NCI-H2227 (cell line): ENCODE measurements at regions not wholly inside any gene's neighbourhood (a gene's known extent, or its start where the extent isn't known, plus 50 kb on each side); places are given as distances from the start of the nearest gene placed in this dataset.
"Not testable (repeated sequence)": the region's sequence is repeated elsewhere in the genome, so short reads cannot be mapped to it uniquely, and the experiment has no call there.

ENCODE experiments used
- DNase-seq: peaks from one replicate; lab custom pipeline; 2025; ENCODE audit not compliant: unreplicated experiment; lab: John Stamatoyannopoulos, UW

GRCh38 chr2:180927030-180927686 lies 53.2 kb upstream of the UBE2E3 start:
- no peak for DNase-seq

DNA sequence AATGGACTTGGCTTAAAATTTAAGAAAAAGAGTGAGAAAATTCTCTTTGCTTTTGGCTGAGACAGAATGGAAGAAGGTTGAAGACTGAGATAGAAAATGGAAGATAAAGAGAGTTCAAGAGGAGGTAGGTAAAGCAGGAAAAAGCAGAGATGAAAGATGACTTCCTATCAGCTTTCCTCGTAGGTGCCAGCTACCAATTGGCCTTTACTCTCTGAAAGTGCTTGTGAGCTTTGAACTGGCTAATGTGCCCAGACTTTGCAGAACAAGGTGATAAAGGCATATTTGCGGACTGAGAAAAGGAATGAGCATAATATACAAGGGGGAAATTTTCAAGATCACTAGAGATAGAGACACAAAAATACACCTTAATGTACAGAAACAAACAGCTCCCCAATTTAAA lies 54.7 kb upstream of the UBE2E3 start:
- no peak for DNase-seq

- no peak for DNase-seq
These were observed 56.3 kb upstream of the UBE2E3 start for GRCh38 chr2:180924063-180924462.

DNA sequence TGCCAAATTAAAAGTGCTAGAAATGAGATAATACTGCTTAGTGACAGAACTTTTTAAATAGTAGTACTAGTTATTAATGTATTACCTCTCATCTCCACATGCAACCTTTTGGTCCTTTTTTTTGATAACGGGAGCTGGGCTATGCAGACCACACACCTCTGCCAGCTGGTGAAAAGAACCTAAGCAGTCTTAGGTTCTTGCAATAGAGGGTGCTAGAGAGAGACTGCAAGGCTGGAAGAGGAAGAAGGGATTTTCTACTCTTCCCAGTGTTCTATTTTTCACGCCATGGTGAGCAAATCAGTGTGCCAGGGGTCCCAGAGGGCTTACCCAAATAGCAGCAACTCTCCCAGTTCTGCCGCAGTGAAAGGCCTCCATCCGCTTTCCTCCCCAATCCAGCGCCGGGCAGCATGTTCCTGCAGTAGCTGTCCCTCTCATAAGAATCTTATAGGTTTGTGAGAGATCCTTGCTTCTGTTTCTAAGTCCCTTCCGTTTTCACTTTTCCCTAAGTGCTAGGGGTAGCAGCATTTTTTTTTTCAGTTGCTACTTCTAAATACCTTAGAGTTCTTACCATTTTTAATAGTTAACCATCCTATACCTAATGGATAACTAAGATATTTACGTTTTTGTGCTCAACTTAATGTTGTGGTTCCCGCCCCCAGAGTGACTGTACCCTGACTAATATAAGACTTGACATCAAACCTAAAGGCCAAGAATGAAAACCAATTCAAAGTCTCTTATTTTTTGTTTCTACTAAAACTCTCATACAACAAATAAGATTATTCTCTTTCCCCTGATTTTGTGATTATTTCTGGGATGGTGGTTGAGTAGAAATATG lies 69.4 kb upstream of the UBE2E3 start:
- no peak for DNase-seq

DNA sequence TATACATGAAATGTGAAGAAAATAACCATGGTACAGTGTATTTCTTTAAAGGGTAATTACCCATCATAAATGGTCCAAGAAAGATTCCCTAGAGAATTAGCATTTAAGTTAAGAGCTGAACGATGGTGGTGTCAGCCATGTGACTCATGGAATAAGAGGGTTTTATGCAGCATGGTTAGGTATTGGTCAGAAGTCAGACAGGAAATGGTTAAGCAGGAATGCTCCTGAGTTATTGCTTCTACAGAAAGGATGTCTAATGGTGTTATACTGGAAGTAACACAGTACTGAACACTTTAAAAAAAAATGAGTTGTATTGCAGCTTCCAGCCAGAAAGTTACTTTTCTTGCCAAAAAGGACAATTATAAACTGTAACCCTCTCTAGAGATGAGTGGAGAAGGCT lies 72.7 kb upstream of the UBE2E3 start:
- DNase-seq: no peak

- no peak for DNase-seq
These were observed 74.9 kb upstream of the UBE2E3 start for GRCh38 chr2:180905461-180905860.

- DNase-seq: no peak
These were observed 75.4 kb upstream of the UBE2E3 start for GRCh38 chr2:180905002-180905401.

DNA sequence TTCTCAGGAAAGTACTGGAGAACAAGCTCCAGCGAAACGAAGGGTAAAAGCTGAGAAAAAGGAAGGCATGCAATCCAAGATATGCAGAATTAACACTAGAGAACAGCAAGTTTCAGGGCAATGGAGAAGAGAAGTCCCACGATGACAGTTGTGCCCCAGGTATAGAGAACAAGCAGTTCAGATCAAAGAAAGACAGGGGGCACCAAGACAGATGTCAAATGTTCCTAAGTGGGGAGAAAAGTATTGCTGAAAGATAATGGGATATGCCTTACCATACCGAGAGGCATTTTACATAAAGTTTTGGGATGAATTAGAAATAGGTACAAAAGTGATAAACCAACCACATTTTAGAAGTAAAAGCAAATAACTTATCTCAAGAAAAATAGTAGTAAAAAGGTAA lies 79.1 kb upstream of the UBE2E3 start:
- DNase-seq: no peak

DNA sequence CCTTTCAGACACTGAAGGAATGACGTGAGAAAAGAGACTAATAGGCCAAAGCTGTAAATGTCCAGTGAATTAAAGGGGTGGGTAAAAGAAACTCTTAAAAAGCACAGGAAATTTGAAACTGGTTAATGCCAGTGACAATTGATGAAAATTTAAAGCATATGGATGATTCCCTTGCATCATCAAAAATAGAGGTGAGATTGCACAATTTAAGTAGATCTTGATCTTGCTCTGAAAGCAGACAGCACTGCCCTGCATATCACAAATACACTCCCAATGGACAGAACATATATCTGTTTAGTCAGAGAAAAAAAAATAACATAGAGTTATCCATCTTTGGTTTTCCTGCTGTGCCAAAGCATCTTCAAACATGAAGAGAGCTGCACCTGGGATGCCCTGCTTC lies 86.7 kb upstream of the UBE2E3 start:
- DNase-seq: no peak

GRCh38 chr2:180892091-180892490 lies 88.3 kb upstream of the UBE2E3 start:
- no peak for DNase-seq

- no peak for DNase-seq
These were observed 89.0 kb upstream of the UBE2E3 start for GRCh38 chr2:180891360-180891759.

DNA sequence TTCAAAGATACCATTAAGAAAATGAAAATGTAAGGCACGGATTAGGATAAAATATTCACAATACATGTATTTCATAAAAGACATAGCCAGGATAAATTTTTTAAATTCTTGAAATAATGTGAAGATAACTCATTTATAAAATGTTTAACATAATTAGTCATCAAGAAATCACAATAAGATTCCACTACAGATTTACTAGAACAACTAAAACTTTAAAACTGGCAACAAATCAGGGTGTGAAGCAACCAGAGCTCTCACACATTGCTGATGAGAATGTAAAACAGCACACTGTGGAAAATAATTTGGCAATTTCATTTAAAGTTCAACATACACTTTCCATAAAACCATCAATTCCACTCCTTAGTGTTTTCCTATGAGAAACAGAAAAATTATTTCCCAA lies 89.6 kb upstream of the UBE2E3 start:
- no peak for DNase-seq

DNA sequence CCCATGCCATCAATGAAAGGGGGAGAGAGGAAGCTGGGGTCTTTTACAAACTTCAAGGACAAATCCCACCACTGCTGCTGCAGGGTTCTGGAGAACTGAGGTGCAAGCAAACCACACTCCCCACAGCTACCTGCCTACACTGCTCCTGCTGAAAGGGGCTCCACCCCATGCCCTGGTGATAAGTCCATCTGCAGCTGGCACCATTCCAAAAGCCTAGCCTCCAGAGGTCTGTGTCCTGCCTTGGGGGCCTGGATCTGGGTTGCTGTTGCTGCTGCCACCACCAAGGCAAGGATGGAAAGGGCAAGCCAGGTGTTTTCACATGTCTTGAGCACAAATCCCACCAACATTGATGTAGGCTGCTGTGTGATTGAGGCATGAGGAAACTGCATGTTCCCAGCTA lies 97.4 kb upstream of the UBE2E3 start:
- DNase-seq: no peak

DNA sequence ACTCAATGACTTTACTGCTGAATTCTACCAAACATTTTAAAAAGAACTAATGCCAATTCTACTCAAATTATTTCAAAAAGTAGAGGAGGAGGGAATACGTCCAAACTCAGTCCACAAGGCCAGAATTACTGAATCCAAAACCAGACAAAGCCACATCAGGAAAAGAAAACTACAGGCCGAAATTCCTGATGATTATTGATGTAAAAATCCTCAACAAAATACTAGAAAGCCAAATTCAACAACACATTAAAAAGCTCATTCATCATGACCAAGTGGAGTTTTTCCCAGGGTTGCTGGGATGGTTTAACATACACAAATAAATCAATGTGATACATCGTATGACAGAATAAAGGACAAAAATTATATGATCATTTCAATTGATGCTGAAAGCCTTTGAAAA lies 103.9 kb upstream of the UBE2E3 start:
- DNase-seq: no peak

DNA sequence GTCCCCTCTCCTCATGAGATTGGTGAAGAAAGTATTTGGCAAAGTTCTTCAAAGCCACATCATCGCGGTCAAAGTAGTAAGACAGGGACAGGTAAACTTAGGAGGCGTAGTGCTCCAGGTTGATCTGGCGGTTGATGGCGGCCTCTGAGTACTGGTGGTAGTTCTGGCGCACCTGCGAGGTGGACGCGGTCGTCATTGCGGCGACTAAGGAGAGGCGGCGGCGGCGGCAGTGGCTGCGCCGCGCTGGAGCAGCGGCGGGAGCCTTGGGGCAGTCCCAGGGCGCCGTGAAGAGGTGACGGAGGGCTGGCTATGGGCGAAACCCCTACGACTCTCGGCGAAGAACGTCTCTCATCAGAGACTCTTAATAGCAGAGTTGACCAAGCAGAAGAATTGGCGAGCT lies 107.2 kb upstream of the UBE2E3 start:
- no peak for DNase-seq

DNA sequence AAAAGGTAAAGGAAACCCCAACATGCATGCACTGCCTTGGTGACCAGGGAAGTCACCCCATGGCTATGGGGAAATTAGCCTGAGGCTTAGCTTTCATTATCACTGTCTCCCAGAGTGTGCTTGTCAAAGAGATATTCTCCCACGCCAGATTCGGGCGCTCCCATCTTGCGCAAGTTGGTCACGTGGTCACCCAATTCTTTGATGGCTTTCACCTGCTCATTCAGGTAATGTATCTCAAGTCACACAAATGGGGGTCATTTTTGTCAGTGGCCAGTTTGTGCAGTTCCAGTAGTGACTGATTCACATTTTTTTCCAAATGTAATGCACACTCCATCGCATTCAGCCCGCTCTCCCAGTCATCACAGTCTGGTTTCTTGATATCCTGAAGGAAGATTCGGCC lies 107.6 kb upstream of the UBE2E3 start:
- DNase-seq: not testable (repeated sequence)

- DNase-seq: no peak
These were observed 108.2 kb upstream of the UBE2E3 start for GRCh38 chr2:180872255-180872654.

GRCh38 chr2:180871649-180872048 lies 108.8 kb upstream of the UBE2E3 start:
- no peak for DNase-seq

- DNase-seq: no peak
These were observed 130.6 kb upstream of the UBE2E3 start for GRCh38 chr2:180849851-180850250.

GRCh38 chr2:180848393-180848792 lies 132.0 kb upstream of the UBE2E3 start:
- DNase-seq: no peak

DNA sequence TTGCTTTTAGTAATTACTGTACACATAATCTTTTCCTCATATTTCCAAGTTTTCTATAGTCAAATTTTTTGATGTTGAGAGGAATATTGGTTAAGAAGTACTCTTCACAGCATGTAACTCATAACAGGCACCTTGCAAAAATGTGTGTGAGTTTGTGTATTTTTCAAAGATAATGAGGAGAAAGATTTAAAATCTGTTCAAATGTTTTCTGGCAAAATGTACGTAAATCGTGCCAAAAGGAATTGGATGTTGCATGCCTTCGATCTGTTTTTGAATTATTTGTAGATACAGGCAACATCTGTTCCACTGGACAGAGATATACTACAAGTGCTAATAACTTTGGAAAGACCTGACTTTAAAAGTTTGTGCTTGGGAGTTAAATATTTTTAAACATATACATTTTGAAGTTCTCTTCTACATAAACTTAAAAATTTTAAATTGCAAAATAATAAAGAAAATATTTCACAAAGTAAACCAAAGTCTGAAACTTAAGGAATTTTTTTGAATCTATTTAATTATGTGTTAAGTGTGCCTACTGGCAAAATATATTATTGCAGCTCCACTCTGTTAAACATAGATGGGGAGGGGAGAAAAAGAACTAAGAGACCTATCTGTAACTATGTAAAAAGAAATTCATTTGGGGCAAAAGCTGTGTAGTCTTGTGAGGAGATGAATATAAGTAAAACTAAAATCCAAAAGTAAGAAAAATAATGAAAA lies 133.5 kb upstream of the UBE2E3 start:
- DNase-seq: no peak

- no peak for DNase-seq
These were observed 137.9 kb upstream of the UBE2E3 start for GRCh38 chr2:180842461-180842860.
